ENCODE measurements at regions not wholly inside any gene's neighbourhood (a gene's known extent, or its start where the extent isn't known, plus 50 kb on each side); places are given as distances from the start of the nearest gene placed in this dataset.

DNA sequence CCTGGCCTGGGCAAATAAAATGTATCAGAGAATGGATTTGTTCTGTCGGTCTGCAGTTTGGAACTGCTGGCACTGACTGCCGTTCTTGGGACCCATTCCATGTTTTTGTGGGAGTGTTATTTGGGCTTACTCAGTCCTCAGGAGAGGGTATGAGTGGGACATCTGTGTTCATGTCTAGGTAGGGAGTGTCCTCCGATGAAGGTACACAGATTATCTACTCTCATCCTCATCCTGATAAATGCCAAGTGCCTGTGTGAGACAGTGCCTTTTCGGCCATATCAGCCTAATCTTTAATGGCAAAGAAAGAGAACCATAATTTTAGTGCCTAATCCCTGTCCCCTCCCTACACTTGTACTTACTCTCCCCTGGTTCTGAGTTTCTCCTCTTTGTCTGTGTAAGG is 409.4 kb downstream of the REEP3 start:
- no peak for TF ChIP-seq EZH2 (IDR thresholded peaks at IDR 0.05; ENCODE audit: borderline replicate concordance, low read depth, low read length, poor library complexity, severe bottlenecking)
- TF ChIP-seq, protein P1, sequence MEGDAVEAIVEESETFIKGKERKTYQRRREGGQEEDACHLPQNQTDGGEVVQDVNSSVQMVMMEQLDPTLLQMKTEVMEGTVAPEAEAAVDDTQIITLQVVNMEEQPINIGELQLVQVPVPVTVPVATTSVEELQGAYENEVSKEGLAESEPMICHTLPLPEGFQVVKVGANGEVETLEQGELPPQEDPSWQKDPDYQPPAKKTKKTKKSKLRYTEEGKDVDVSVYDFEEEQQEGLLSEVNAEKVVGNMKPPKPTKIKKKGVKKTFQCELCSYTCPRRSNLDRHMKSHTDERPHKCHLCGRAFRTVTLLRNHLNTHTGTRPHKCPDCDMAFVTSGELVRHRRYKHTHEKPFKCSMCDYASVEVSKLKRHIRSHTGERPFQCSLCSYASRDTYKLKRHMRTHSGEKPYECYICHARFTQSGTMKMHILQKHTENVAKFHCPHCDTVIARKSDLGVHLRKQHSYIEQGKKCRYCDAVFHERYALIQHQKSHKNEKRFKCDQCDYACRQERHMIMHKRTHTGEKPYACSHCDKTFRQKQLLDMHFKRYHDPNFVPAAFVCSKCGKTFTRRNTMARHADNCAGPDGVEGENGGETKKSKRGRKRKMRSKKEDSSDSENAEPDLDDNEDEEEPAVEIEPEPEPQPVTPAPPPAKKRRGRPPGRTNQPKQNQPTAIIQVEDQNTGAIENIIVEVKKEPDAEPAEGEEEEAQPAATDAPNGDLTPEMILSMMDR (conservative IDR thresholded peaks at IDR 0.05; ENCODE audit: low read depth, low read length), result no peak

Measured in A673 (cell line).